ENCODE measurements at regions not wholly inside any gene's neighbourhood (a gene's known extent, or its start where the extent isn't known, plus 50 kb on each side); places are given as distances from the start of the nearest gene placed in this dataset.

- Histone ChIP-seq H3K27me3 (ENCODE audit: low read length) (no peaks in the 10 kb centered on the region), H3K79me2 (ENCODE audit: insufficient read depth, low read length) (no peaks in the 10 kb centered on the region), H4K20me1 (ENCODE audit: low read depth, low read length) (no peaks in the 10 kb centered on the region), H3K27ac (ENCODE audit: low read depth, low read length) (no peak overlapping the region), H3K36me3 (ENCODE audit: low read length) (no peaks in the 10 kb centered on the region), H3K4me2 (ENCODE audit: low read depth, low read length, poor library complexity, severe bottlenecking) (no peak overlapping the region), H3K9ac (ENCODE audit: low read length) (no peak overlapping the region), H3K4me3 (ENCODE audit: insufficient read depth, low read length, poor library complexity, severe bottlenecking) (no peak overlapping the region), H3K9me2 (replicated peaks; ENCODE audit: insufficient read depth, low read length) (no peaks in the 10 kb centered on the region), H3K9me3 (ENCODE audit: insufficient read depth, low read length) (no peaks in the 10 kb centered on the region), H2AFZ (ENCODE audit: low read depth, low read length, severe bottlenecking) (no peak overlapping the region), H3F3A (ENCODE audit: insufficient read depth) (no peaks in the 10 kb centered on the region)
- no peak for TF ChIP-seq CTCF (IDR thresholded peaks at IDR 0.05; ENCODE audit: insufficient read depth, low read length, poor library complexity, severe bottlenecking)
- no peak for TF ChIP-seq EZH2phosphoT487 (conservative IDR thresholded peaks at IDR 0.05; ENCODE audit: low read length)
Observed at GRCh38 chr5:101080462-101081240, 177.6 kb upstream of the ST8SIA4 start.

- Histone ChIP-seq H3K4me2 (ENCODE audit: low read depth, low read length, poor library complexity, severe bottlenecking) (no peak overlapping the region), H3K27ac (ENCODE audit: low read depth, low read length) (no peak overlapping the region), H2AFZ (ENCODE audit: low read depth, low read length, severe bottlenecking) (no peak overlapping the region), H3K9me3 (ENCODE audit: insufficient read depth, low read length) (0 out of 2 replicates have a peak, but pooled peaks cover 2% of the 10 kb centered on the region), H4K20me1 (ENCODE audit: low read depth, low read length) (no peaks in the 10 kb centered on the region), H3K9me2 (replicated peaks; ENCODE audit: insufficient read depth, low read length) (no peaks in the 10 kb centered on the region), H3K79me2 (ENCODE audit: insufficient read depth, low read length) (no peaks in the 10 kb centered on the region), H3K27me3 (ENCODE audit: low read length) (no peaks in the 10 kb centered on the region), H3F3A (ENCODE audit: insufficient read depth) (no peaks in the 10 kb centered on the region), H3K4me3 (ENCODE audit: insufficient read depth, low read length, poor library complexity, severe bottlenecking) (no peak overlapping the region), H3K36me3 (ENCODE audit: low read length) (no peaks in the 10 kb centered on the region), H3K9ac (ENCODE audit: low read length) (no peak overlapping the region)
- TF ChIP-seq CTCF (IDR thresholded peaks at IDR 0.05; ENCODE audit: insufficient read depth, low read length, poor library complexity, severe bottlenecking) (no peak), EZH2phosphoT487 (conservative IDR thresholded peaks at IDR 0.05; ENCODE audit: low read length) (no peak)
Observed at GRCh38 chr5:101068298-101068697, 165.2 kb upstream of the ST8SIA4 start.

GRCh38 chr5:101067429-101067828 is 164.3 kb upstream of the ST8SIA4 start:
- H3K27ac ChIP-seq (ENCODE audit: low read depth, low read length): no peak overlapping the region
- H3K36me3 ChIP-seq (ENCODE audit: low read length): 0 out of 2 replicates have a peak, but pooled peaks cover 4% of the 10 kb centered on the region
- H3K9me3 ChIP-seq (ENCODE audit: insufficient read depth, low read length): 0 out of 2 replicates have a peak, but pooled peaks cover 5% of the 10 kb centered on the region
- H3F3A ChIP-seq (ENCODE audit: insufficient read depth): no peaks in the 10 kb centered on the region
- no peak overlapping the region for H3K9ac ChIP-seq (ENCODE audit: low read length)
- no peaks in the 10 kb centered on the region for H3K9me2 ChIP-seq (replicated peaks; ENCODE audit: insufficient read depth, low read length)
- no peak overlapping the region for H3K4me2 ChIP-seq (ENCODE audit: low read depth, low read length, poor library complexity, severe bottlenecking)
- H3K27me3 ChIP-seq (ENCODE audit: low read length): no peaks in the 10 kb centered on the region
- TF ChIP-seq CTCF (IDR thresholded peaks at IDR 0.05; ENCODE audit: insufficient read depth, low read length, poor library complexity, severe bottlenecking) (no peak), EZH2phosphoT487 (conservative IDR thresholded peaks at IDR 0.05; ENCODE audit: low read length) (no peak)
- no peak overlapping the region for H2AFZ ChIP-seq (ENCODE audit: low read depth, low read length, severe bottlenecking)
- no peak overlapping the region for H3K4me3 ChIP-seq (ENCODE audit: insufficient read depth, low read length, poor library complexity, severe bottlenecking)
- no peaks in the 10 kb centered on the region for H4K20me1 ChIP-seq (ENCODE audit: low read depth, low read length)
- H3K79me2 ChIP-seq (ENCODE audit: insufficient read depth, low read length): no peaks in the 10 kb centered on the region

Data from SU-DHL-6 (cell line).